Esophagus squamous epithelium (tissue), 5 donors: ENCODE measurements at regions not wholly inside any gene's neighbourhood (a gene's known extent, or its start where the extent isn't known, plus 50 kb on each side); places are given as distances from the start of the nearest gene placed in this dataset.

Experiments used
- DNase-seq: peaks from one replicate; lab custom pipeline; 2025; lab: John Stamatoyannopoulos, UW
- H3K27ac ChIP-seq, 4 donors: fragments of 200-600 bp; sonication (generic); one replicate each; pipeline ENCODE4 v1.5.1; 2016 to 2019; ENCODE audit warnings: mild to moderate bottlenecking in 1 of 4
- H3K27me3 ChIP-seq, 4 donors: fragments of 200-600 bp; sonication (generic); 1 replicate in 3 of 4; 2 replicates in 1 of 4; pipeline versions ENCODE4 v1.5.1 to v1.6.0; 2017 to 2021; ENCODE audit warnings: antibody characterized with exemption in 1 of 4
- H3K36me3 ChIP-seq, 3 donors: fragments of 200-600 bp; sonication (generic); one replicate each; pipeline ENCODE4 v1.5.1; 2016 to 2019
- H3K4me1 ChIP-seq, 3 donors: fragments of 200-600 bp; sonication (generic); one replicate each; pipeline ENCODE4 v1.5.1; 2017 to 2019
- H3K4me3 ChIP-seq, 4 donors: fragments of 200-600 bp; sonication (generic); 1 replicate in 3 of 4; 2 replicates in 1 of 4; pipeline ENCODE4 v1.5.1; 2016 to 2019; ENCODE audit warnings: mild to moderate bottlenecking in 2 of 4, moderate library complexity in 1 of 4
- H3K9me3 ChIP-seq, 3 donors: fragments of 200-600 bp; sonication (generic); one replicate each; pipeline ENCODE4 v1.5.1; 2016 to 2019
- CTCF ChIP-seq, 6 experiments: fragments of 450-650 bp in 4 of 6; fragments of 200-600 bp in 2 of 6; sonication (generic) in 2 of 6; IDR thresholded peaks; one replicate each; pipeline ENCODE4 v1.5.1; 2016 to 2019; ENCODE audit warnings: antibody characterized with exemption in 6 of 6, mild to moderate bottlenecking in 4 of 6, moderate library complexity in 4 of 6
- POLR2A ChIP-seq, 4 donors: fragments of 450-650 bp; IDR thresholded peaks; one replicate each; pipeline ENCODE4 v1.6.1; 2017; ENCODE audit warnings: antibody characterized with exemption in 4 of 4, mild to moderate bottlenecking in 4 of 4, moderate library complexity in 3 of 4
- WGBS, 2 donors: methylation state at CpG; one replicate each; pipeline ENCODE4 v1.1.5; 2018; 5-methylcytosine and 5-hydroxymethylcytosine counted together
- intact Hi-C: fragments of 100-400 bp; cut with DNase I; formaldehyde crosslinking; loops from one replicate; pipeline ENCODE4 v1.15.0; 2022
- donor health status: DM: yes; HTN: yes; CAD: no.

- DNase-seq, result no peak
- peaks cover 0 to 20% (median 0%) of the 10 kb centered on the region in 4 donors for H3K27me3 ChIP-seq
- no peak for TF ChIP-seq CTCF (IDR thresholded peaks at IDR 0.05)
- no peak for TF ChIP-seq POLR2A (IDR thresholded peaks at IDR 0.05)
- no peaks in the 10 kb centered on the region for H3K9me3 ChIP-seq
- H3K27ac ChIP-seq, result no peak overlapping the region
- no peak overlapping the region for H3K4me3 ChIP-seq
- intact Hi-C loops, result no loop called here
- peaks cover 0 to 3% (median 0%) of the 10 kb centered on the region in 3 donors for H3K4me1 ChIP-seq
- WGBS, 2 donors, result 60 to 75% methylated on average over 3 of the region's 3 CpGs
- no peaks in the 10 kb centered on the region for H3K36me3 ChIP-seq
These were observed 68.6 kb upstream of the IL12B start for GRCh38 chr5:159398936-159399335.

- TF ChIP-seq CTCF (IDR thresholded peaks at IDR 0.05) (no peak), POLR2A (IDR thresholded peaks at IDR 0.05) (no peak)
- H3K4me3 ChIP-seq, result no peak overlapping the region
- 63 to 81% methylated on average over 3 of the region's 3 CpGs for WGBS, 2 donors
- H3K27me3 ChIP-seq, result peaks cover 0 to 14% (median 0%) of the 10 kb centered on the region in 4 donors
- intact Hi-C loops, result no loop called here
- no peak for DNase-seq
- H3K27ac ChIP-seq, result no peak overlapping the region
- peaks cover 0 to 14% (median 5%) of the 10 kb centered on the region in 3 donors for H3K4me1 ChIP-seq
- no peaks in the 10 kb centered on the region for H3K9me3 ChIP-seq
- no peaks in the 10 kb centered on the region for H3K36me3 ChIP-seq
These were observed 70.2 kb upstream of the IL12B start for GRCh38 chr5:159400476-159400875.

GRCh38 chr5:159402311-159402710 lies 72.0 kb upstream of the IL12B start:
- Histone ChIP-seq H3K27me3 (peaks cover 0 to 20% (median 0%) of the 10 kb centered on the region in 4 donors), H3K27ac (no peak overlapping the region), H3K9me3 (no peaks in the 10 kb centered on the region), H3K4me3 (no peak overlapping the region), H3K36me3 (no peaks in the 10 kb centered on the region), H3K4me1 (peaks cover 0 to 14% (median 5%) of the 10 kb centered on the region in 3 donors)
- WGBS, 2 donors, result 57% methylated on average over 1 of the region's 1 CpG; no CpG with 5 or more reads in 1 of the 2 donors
- intact Hi-C loops, result no loop called here
- no peak for DNase-seq
- TF ChIP-seq POLR2A (IDR thresholded peaks at IDR 0.05), result no peak
- no peak for TF ChIP-seq CTCF (IDR thresholded peaks at IDR 0.05)

GRCh38 chr5:159402856-159403255 lies 72.6 kb upstream of the IL12B start:
- no peaks in the 10 kb centered on the region for H3K9me3 ChIP-seq
- H3K27ac ChIP-seq, result no peak overlapping the region
- peaks cover 0 to 14% (median 5%) of the 10 kb centered on the region in 3 donors for H3K4me1 ChIP-seq
- intact Hi-C loops, result no loop called here
- no peak for DNase-seq
- 85 to 89% methylated on average over 5 of the region's 5 CpGs for WGBS, 2 donors
- no peaks in the 10 kb centered on the region for H3K36me3 ChIP-seq
- TF ChIP-seq CTCF (IDR thresholded peaks at IDR 0.05) (no peak), POLR2A (IDR thresholded peaks at IDR 0.05) (no peak)
- no peak overlapping the region for H3K4me3 ChIP-seq
- peaks cover 0 to 20% (median 0%) of the 10 kb centered on the region in 4 donors for H3K27me3 ChIP-seq

- intact Hi-C loops, result no loop called here
- no peak for DNase-seq
- H3K4me3 ChIP-seq, result no peak overlapping the region
- TF ChIP-seq CTCF (IDR thresholded peaks at IDR 0.05) (no peak), POLR2A (IDR thresholded peaks at IDR 0.05) (no peak)
- H3K4me1 ChIP-seq, result peaks cover 0 to 14% (median 5%) of the 10 kb centered on the region in 3 donors
- WGBS, 2 donors, result 31 to 42% methylated on average over 5 to 6 of the region's 6 CpGs
- H3K36me3 ChIP-seq, result no peaks in the 10 kb centered on the region
- H3K27ac ChIP-seq, result no peak overlapping the region
- H3K9me3 ChIP-seq, result no peaks in the 10 kb centered on the region
- H3K27me3 ChIP-seq, result peaks cover 0 to 20% (median 0%) of the 10 kb centered on the region in 4 donors
These were observed 73.8 kb upstream of the IL12B start for GRCh38 chr5:159403906-159404681.
